Skeletal muscle tissue (tissue), 3 donors: ENCODE measurements at regions not wholly inside any gene's neighbourhood (a gene's known extent, or its start where the extent isn't known, plus 50 kb on each side); places are given as distances from the start of the nearest gene placed in this dataset.

Experiments
- H3K27ac ChIP-seq: one replicate; pipeline ENCODE4 v1.7.0; 2013; ENCODE audit warnings: mild to moderate bottlenecking, low read depth, low read length, inconsistent platforms
- H3K27me3 ChIP-seq, 3 donors: one replicate each; pipeline ENCODE4 v1.7.0; 2013; ENCODE audit warnings: low read length in 3 of 3; ENCODE audit not compliant: control insufficient read depth in 3 of 3, insufficient read depth in 3 of 3
- H3K36me3 ChIP-seq, 3 donors: one replicate each; pipeline ENCODE4 v1.7.0; 2013; ENCODE audit warnings: low read length in 3 of 3; ENCODE audit not compliant: control insufficient read depth in 3 of 3, insufficient read depth in 3 of 3
- H3K4me1 ChIP-seq, 3 donors: one replicate each; pipeline ENCODE4 v1.7.0; 2013; ENCODE audit warnings: low read length in 3 of 3, mild to moderate bottlenecking in 3 of 3; ENCODE audit not compliant: control insufficient read depth in 3 of 3, insufficient read depth in 3 of 3
- H3K4me3 ChIP-seq, 3 donors: one replicate each; pipeline ENCODE4 v1.7.0; 2013; ENCODE audit warnings: low read length in 3 of 3
- H3K9ac ChIP-seq, 3 donors: one replicate each; pipeline ENCODE4 v1.7.0; 2013; ENCODE audit warnings: low read length in 3 of 3, mild to moderate bottlenecking in 3 of 3, moderate library complexity in 2 of 3, low read depth in 1 of 3
- H3K9me3 ChIP-seq, 3 donors: one replicate each; pipeline ENCODE4 v1.7.0; 2013; ENCODE audit warnings: low read length in 3 of 3; ENCODE audit not compliant: control insufficient read depth in 3 of 3
- donor health status: Osteomylitis.

- Histone ChIP-seq H3K27ac (peak overlapping the region; percentile 33), H3K4me1 (peaks cover 6 to 15% (median 11%) of the 10 kb centered on the region in 3 donors), H3K27me3 (no peaks in the 10 kb centered on the region), H3K9me3 (no peaks in the 10 kb centered on the region), H3K9ac (peak overlapping the region in 1 of 3 donors; percentile 69), H3K36me3 (no peaks in the 10 kb centered on the region), H3K4me3 (no peak overlapping the region)
Measured at GRCh38 chr15:47945872-47946650, 174.7 kb upstream of the SLC24A5 start.

- Histone ChIP-seq H3K9me3 (no peaks in the 10 kb centered on the region), H3K27ac (no peak overlapping the region), H3K9ac (no peak overlapping the region), H3K4me1 (peaks cover 6 to 15% (median 11%) of the 10 kb centered on the region in 3 donors), H3K36me3 (no peaks in the 10 kb centered on the region), H3K4me3 (no peak overlapping the region), H3K27me3 (no peaks in the 10 kb centered on the region)
Measured at GRCh38 chr15:47949815-47950214, 171.0 kb upstream of the SLC24A5 start.

- Histone ChIP-seq H3K9me3 (no peaks in the 10 kb centered on the region), H3K36me3 (no peaks in the 10 kb centered on the region), H3K9ac (no peak overlapping the region), H3K27me3 (no peaks in the 10 kb centered on the region), H3K4me1 (peaks cover 6 to 9% (median 9%) of the 10 kb centered on the region in 3 donors), H3K4me3 (no peak overlapping the region), H3K27ac (no peak overlapping the region)
Measured at GRCh38 chr15:47950447-47950846, 170.3 kb upstream of the SLC24A5 start.

GRCh38 chr15:47951781-47952180 lies 169.0 kb upstream of the SLC24A5 start:
- no peak overlapping the region for H3K27ac ChIP-seq
- H3K9me3 ChIP-seq, result no peaks in the 10 kb centered on the region
- no peaks in the 10 kb centered on the region for H3K27me3 ChIP-seq
- no peak overlapping the region for H3K9ac ChIP-seq
- no peaks in the 10 kb centered on the region for H3K36me3 ChIP-seq
- H3K4me3 ChIP-seq, result no peak overlapping the region
- no peaks in the 10 kb centered on the region for H3K4me1 ChIP-seq

- Histone ChIP-seq H3K36me3 (no peaks in the 10 kb centered on the region), H3K9me3 (no peaks in the 10 kb centered on the region), H3K4me3 (no peak overlapping the region), H3K27ac (no peak overlapping the region), H3K9ac (no peak overlapping the region), H3K27me3 (no peaks in the 10 kb centered on the region), H3K4me1 (no peaks in the 10 kb centered on the region)
Measured at GRCh38 chr15:47954196-47954595, 166.6 kb upstream of the SLC24A5 start.

GRCh38 chr15:47955021-47955420 lies 165.8 kb upstream of the SLC24A5 start:
- Histone ChIP-seq H3K27ac (no peak overlapping the region), H3K27me3 (no peaks in the 10 kb centered on the region), H3K4me1 (no peaks in the 10 kb centered on the region), H3K9me3 (no peaks in the 10 kb centered on the region), H3K36me3 (no peaks in the 10 kb centered on the region), H3K9ac (no peak overlapping the region), H3K4me3 (no peak overlapping the region)

- no peaks in the 10 kb centered on the region for H3K9me3 ChIP-seq
- no peak overlapping the region for H3K27ac ChIP-seq
- no peaks in the 10 kb centered on the region for H3K4me1 ChIP-seq
Measured at GRCh38 chr15:47959617-47960413, 161.0 kb upstream of the SLC24A5 start.

GRCh38 chr15:47961401-47962090 lies 159.2 kb upstream of the SLC24A5 start:
- no peaks in the 10 kb centered on the region for H3K27me3 ChIP-seq
- no peak overlapping the region for H3K9ac ChIP-seq
- H3K9me3 ChIP-seq, result no peaks in the 10 kb centered on the region
- peak overlapping the region in 1 of 3 donors; percentile 15 for H3K4me3 ChIP-seq
- H3K27ac ChIP-seq, result no peak overlapping the region
- H3K36me3 ChIP-seq, result no peaks in the 10 kb centered on the region
- H3K4me1 ChIP-seq, result no peaks in the 10 kb centered on the region

More at GRCh38 chr15:47959617-47960413, 161.0 kb upstream of the SLC24A5 start:
- Histone ChIP-seq H3K9ac (no peak overlapping the region), H3K4me3 (no peak overlapping the region), H3K27me3 (no peaks in the 10 kb centered on the region), H3K36me3 (no peaks in the 10 kb centered on the region)

GRCh38 chr15:47963265-47963664 lies 157.5 kb upstream of the SLC24A5 start:
- H3K36me3 ChIP-seq, result no peaks in the 10 kb centered on the region
- no peak overlapping the region for H3K27ac ChIP-seq
- H3K9ac ChIP-seq, result no peak overlapping the region
- no peaks in the 10 kb centered on the region for H3K4me1 ChIP-seq
- H3K27me3 ChIP-seq, result no peaks in the 10 kb centered on the region
- H3K4me3 ChIP-seq, result no peak overlapping the region
- H3K9me3 ChIP-seq, result no peaks in the 10 kb centered on the region

- H3K9me3 ChIP-seq, result no peaks in the 10 kb centered on the region
- no peaks in the 10 kb centered on the region for H3K36me3 ChIP-seq
- H3K27ac ChIP-seq, result no peak overlapping the region
Measured at GRCh38 chr15:47964229-47964628, 156.6 kb upstream of the SLC24A5 start.

More at GRCh38 chr15:47964229-47964628, 156.6 kb upstream of the SLC24A5 start:
- H3K9ac ChIP-seq, result no peak overlapping the region
- no peak overlapping the region for H3K4me3 ChIP-seq
- H3K4me1 ChIP-seq, result no peaks in the 10 kb centered on the region
- no peaks in the 10 kb centered on the region for H3K27me3 ChIP-seq
